ENCODE measurements at regions not wholly inside any gene's neighbourhood (a gene's known extent, or its start where the extent isn't known, plus 50 kb on each side); places are given as distances from the start of the nearest gene placed in this dataset.

DNA sequence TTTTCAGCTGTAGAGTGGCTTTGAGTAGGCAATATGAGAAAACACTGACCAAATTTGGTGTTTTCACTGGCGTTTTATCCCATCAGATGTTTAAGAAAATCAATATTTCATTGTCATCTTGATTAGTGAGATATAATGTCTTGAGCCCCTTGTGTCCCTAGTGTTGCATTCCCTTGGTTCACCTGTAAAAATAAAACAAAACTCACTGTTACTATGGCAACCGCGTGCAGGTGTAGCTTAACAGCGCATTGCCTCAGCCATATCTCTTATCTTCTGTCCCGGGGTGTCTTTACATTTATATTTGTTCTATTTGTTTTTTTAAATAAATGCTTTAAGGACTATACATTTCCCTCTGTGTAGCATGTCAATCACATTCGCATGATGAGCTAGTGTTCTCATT is 551.6 kb downstream of the ZIC1 start:
- TF ChIP-seq, protein P1, sequence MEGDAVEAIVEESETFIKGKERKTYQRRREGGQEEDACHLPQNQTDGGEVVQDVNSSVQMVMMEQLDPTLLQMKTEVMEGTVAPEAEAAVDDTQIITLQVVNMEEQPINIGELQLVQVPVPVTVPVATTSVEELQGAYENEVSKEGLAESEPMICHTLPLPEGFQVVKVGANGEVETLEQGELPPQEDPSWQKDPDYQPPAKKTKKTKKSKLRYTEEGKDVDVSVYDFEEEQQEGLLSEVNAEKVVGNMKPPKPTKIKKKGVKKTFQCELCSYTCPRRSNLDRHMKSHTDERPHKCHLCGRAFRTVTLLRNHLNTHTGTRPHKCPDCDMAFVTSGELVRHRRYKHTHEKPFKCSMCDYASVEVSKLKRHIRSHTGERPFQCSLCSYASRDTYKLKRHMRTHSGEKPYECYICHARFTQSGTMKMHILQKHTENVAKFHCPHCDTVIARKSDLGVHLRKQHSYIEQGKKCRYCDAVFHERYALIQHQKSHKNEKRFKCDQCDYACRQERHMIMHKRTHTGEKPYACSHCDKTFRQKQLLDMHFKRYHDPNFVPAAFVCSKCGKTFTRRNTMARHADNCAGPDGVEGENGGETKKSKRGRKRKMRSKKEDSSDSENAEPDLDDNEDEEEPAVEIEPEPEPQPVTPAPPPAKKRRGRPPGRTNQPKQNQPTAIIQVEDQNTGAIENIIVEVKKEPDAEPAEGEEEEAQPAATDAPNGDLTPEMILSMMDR (IDR thresholded peaks at IDR 0.05): no peak
- TF ChIP-seq POLR2A (IDR thresholded peaks at IDR 0.05): no peak
- no peak for TF ChIP-seq POLR2AphosphoS5 (IDR thresholded peaks at IDR 0.05)
